Activated CD4-positive, alpha-beta T cell treated with anti-CD3 and anti-CD28 coated beads, Interleukin-10, Interleukin-2, amounts not matched to agents 100 ng/mL and 50 ng/mL, durations not matched to agents 16 hours and 8 hours (primary cell): ENCODE measurements at regions not wholly inside any gene's neighbourhood (a gene's known extent, or its start where the extent isn't known, plus 50 kb on each side); places are given as distances from the start of the nearest gene placed in this dataset.

Source experiments
- DNase-seq: peaks from one replicate; pipeline ENCODE4 v3.0.0-alpha.2; 2020

- DNase-seq: no peak
Measured at GRCh38 chr11:80167766-80168165, 726.9 kb upstream of the TENM4 start.

- DNase-seq: no peak
Measured at GRCh38 chr11:80165744-80166143, 724.9 kb upstream of the TENM4 start.

GRCh38 chr11:80163441-80163840 lies 722.6 kb upstream of the TENM4 start:
- DNase-seq: no peak

DNA sequence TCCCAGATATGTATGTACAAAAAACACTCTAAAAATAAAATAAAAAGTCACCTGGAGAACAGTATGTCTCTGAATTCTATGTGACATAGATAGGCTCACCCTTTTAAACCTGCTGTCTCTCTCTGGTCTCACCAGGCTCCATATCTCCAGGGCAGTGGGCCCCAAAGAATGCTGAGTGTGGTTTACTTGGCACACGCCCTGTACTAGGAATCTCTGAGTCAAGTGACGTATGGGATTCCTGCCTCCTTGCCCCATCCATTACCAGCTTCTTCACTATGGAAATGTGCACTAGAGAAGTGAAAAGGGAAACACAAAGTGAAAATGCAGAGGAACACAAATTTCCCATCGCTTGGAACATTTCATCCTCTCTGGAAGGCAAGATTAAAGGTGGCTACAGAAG lies 722.2 kb upstream of the TENM4 start:
- DNase-seq: no peak

DNA sequence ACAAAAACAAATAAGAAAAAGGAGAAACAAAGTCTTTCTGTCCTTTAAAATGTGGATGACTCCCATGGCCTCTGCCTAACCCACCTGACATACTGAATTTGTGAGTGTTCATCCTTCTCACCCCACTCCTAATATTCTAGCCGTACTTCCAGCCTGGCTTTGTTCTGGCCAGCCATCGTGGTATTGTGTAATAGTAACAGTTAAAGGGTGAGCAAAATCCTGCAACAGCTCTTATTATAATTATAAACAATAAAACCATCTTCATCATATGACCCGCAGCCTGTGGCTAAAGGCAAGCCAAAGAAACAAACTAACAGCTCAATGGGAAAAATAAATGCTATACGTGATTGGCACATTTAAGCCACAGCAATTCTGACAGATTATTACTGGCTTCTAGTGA lies 721.6 kb upstream of the TENM4 start:
- no peak for DNase-seq

GRCh38 chr11:80157447-80157846 lies 716.6 kb upstream of the TENM4 start:
- DNase-seq: no peak

GRCh38 chr11:80156062-80156461 lies 715.2 kb upstream of the TENM4 start:
- DNase-seq: no peak

DNA sequence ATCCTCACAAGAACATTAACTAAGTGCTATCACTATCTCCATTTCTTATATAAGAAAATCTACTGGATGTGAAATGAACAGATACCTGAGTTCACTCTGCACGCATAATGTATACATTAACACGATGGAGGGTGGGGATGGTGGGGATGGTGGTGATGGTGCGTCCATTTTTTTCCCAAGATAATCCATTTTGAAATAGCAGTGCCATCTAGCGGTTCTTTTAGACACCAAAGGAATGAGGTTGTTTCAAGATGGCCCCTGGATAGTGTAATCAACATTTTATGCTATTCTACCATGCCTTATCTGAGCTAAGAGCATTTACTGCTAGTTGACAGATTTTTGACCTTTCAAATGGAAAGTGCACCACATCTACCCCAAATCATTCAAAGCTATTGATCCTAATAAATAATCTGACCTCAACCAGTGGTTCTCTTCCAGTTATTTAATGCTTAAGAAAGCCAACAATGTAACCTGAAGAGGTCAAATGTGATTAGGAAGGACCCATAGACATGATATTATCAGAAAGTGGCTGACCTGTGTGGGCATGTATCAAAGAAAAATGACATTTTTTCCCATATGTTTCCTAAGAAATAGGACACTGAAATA lies 714.7 kb upstream of the TENM4 start:
- peak; percentile 12 for DNase-seq

DNA sequence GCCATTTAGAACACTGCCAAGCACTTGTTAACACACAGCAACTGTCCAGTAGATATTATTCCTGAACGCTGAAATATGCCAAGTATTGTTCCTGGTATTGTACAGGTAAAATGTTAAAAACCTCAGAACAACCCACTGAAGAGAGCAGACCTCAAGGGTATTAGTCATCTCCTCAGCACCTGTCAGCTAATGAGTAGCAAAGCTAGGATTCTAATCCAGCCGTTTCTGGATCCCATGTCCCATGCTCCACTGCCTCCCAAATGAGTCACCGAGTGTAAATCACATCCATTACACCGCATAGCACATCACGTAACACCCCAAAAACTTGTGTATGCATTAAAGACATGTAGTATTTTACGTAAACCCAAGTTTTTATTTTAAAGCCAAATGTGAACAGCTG lies 705.4 kb upstream of the TENM4 start:
- no peak for DNase-seq

DNA sequence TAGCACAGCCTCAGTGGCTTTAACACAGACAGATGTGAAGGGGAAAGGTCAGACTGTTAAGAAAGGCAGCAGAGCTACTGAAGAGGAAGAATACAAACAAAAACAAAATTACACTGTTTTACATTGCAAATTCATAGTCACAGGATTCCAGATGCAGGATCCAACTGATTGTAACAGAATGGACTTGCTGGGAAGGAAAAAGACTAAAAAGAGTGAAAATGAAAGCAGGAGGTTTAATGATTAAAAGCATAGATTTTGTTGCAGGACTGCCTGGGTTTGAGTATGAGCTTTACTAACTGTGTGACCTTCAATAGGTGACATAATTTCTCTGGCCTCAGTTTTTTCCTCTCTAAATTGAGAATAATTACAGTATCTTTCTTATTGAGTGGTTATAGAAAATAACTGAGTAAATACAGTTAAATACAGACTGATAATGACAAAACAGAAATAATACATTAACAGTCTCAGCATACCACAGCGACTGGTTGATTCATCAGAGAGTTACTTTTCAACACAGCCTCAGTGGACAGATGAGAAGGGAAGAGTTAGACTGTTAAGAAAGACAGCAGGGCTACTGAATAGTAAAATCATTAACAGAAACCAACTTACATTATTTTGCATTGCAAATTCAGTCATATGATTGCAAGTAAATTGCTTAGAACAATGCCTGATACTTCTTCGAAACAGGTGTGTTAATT lies 704.2 kb upstream of the TENM4 start:
- DNase-seq: no peak

DNA sequence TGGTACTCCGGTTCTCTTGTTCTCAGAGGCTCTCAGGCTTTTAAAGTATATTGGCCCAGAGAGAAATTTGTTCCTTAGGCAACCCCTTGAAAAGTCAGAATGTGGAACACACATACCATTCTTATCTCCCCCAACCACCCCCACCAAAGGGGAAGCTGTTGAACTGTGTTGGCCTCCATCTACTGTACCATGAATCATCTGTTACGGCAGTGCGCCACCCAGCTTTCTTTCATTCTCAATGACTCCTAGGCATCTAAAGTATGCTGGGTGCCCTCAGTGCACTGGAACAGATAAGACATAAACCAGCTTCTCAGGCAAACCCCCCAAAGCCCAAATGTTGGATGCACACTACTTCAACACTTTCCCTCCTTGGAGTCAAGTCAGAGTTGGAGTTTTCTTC lies 696.2 kb upstream of the TENM4 start:
- no peak for DNase-seq

GRCh38 chr11:80129396-80129795 lies 688.6 kb upstream of the TENM4 start:
- no peak for DNase-seq

DNA sequence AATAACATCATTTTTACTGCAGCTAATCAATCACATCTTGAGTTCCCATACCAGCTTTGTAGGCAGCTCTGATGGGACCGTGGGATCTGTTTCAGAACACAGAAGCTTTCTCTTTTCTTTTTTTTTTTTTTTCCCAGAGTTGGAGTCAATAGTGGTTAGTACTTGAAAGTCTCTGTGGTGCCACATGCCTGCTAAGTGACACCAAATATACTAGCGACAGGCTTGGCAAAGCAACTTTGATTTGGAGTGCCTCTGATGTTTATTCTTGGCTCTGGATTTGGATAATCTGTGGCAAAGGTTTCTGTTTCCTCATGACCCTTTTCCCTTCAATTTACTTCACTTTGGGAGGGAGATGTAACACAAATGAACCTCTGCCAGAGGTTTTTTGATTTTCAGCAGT lies 681.4 kb upstream of the TENM4 start:
- DNase-seq: no peak

- DNase-seq: no peak
Measured at GRCh38 chr11:80118073-80118472, 677.2 kb upstream of the TENM4 start.

DNA sequence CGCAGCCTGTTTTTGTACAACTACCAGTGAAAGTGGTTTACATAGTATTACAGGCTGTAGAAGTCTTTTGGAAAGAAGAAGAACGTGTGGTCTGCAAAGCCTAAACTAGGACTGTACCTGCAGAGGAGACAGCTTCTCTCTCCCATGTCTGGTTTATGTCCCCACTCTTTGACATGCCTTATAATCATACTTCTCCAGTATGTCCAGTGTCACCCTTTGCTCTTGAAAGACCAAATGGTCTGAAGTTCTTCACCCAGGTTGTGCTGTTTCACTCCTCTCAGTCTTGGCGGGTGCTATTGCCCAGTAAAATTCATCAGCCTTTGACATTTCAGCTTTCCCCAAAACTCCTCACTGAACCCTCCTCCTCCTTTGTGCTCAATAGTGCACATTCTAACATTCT lies 676.0 kb upstream of the TENM4 start:
- no peak for DNase-seq

DNA sequence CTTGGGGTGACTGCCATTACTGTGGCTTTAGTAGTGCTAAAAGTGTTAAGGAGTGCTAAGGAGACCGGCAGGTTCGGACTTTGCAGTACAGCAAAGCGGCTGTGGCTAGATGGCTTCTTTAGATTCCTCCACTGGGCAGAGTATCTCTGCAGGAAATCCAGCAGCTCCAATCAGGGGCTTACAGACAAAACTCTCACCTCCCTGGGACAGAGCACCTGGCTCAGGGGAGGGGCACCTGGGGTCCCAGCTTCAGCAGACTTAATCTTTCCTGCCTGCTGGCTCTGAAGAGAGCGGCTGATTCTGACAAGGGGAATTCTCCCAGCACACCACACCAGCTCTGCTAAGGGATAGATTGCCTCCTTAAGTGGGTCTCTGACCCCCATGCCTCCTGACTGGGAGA lies 668.8 kb upstream of the TENM4 start:
- no peak for DNase-seq

DNA sequence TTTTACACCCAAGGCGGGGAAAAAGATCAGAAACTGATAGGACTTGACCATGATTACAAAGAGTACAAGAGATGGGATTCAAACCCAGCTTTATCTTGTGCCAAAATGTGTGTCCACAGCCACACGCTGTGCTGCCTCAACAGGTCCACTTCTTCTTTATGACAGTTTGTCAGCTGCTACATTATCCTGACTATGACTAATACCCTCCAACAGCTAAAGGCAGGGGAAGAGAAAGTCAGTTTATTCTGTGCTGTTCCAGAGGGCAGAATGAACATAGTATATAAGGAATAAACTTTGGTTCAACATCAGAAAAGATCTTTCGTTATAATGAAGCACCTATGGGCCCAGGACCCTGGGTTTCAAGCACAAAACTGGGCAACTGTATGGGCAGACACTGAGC lies 668.2 kb upstream of the TENM4 start:
- DNase-seq: no peak

DNA sequence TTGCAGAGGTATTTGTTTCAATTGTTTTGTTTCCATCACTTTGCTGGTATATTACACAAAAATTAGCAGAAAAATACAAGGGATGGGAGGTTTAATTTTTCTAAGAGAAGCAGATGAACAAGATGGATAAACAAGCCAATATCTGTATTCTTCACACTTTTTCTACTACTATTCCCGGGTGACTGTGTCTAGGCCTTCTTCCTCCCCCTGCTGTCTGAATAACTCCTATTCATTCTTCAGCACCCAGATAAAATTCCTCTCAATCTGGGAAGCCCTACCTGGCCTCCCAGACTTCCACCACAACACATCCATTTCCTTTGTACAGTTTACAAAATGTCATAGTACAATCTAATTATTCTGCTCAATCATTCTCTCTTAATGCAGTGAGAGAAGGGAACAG lies 666.6 kb upstream of the TENM4 start:
- DNase-seq: no peak

DNA sequence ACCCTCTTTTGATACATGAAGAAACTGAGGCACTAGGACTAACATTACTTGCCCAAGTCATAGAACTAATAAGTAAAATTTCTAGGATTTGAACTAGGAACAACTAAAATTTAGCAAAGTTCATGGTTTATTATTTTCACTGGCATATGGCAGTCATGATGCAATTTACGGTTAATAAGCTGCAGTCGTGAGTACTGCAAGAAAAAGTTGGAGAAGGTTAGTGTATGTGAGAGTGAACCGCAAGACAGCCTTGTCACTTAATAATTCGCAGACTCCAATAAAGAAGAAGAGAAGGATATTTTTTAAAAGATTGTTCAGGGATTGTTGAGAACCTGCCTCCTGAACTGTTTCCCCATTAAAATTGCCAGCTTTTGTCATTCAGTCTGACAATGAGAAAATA lies 663.4 kb upstream of the TENM4 start:
- DNase-seq: no peak

DNA sequence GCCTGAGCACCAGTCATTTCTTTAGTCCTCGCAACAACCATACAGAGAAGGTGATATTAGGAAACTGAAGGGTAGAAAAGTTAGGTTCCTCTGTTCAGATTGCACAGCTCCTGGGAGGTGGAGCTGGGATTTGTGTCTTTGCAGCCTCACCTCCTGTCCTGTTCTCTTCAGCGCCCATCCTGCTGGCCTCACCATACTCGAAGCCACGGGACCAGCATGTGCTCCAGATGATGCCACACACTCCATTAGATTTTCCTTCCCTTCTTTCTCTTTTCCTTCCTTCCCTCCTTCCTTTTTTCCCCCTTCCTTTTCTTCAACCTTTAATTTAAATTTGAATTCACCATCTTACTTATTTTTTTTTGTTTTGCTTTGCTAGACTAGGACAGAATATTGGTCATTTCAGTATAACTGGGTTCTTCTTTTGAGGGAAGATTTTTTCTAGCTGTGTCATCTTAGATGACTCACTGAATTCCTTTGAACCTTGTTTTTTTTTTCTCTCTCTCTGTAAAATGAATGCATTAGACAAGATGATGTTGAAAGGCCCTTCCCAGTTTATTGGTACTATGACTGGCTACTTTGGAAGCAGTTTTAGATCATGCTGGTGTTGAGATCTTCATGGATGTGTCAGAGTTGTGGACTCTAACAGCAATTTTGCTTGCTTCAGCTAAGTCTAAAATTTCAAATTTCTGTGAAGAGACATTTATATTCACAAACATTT lies 662.5 kb upstream of the TENM4 start:
- no peak for DNase-seq

DNA sequence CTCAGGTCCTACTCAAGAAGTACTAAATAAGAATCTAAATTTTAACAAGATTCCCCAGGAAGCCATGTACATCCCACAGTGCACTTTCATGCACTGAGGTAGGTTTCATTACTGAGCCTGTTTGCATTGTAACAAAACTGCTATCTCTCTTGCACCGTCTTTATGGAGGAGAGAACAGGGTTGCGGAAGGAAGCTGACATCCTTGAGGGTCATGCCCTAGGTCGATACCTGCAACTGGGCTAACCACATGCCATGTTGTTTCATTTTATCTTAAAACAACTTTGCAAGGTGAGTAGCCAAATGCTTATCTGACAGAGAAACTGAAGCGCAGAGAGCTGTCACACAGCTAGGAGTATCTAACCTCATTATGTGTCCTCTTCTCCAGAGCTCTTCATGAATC lies 656.3 kb upstream of the TENM4 start:
- no peak for DNase-seq

DNA sequence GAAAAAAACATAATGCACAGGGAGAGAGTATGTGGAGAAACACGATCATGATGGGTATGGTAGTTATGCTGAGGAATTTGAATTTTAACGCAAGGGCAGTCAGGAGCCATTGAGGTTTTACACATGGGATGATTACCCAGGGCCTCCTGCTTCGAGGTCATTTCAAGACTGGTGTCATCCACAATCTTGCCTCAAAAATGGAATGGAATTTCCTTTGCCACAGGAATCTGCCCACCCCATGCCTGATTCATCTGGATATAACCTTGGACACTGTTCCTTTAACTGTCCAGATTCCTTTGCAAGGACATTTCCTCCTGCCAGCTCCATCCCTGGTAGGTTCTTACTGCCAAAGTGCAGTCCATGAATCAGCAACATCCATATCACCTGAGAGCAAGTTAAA lies 655.9 kb upstream of the TENM4 start:
- DNase-seq: no peak

DNA sequence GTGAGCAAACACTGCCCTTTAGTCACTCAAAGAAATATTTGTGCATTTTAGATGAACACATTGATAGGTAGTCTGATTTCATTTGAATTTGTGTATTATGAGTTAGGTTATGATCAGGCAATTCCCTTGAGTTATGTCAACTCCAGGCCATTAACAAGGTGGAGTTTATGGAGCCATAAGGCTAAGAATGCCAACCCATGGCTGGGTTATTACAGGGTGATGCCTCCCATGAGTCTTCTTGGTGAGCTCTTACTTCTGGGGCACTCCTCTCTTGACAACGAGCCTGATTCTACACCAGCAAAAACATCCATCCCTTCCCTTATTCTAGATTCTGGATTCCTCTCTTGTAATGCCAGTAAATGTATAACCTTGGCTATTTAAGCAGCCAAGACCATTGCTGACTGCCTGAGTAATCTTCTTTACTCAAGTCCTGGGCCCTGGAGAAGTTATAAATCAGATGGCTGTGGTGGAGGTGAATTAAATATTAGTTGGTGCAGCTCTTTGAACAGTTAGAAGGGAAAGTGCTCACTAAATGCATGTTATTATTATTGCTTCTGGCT lies 645.7 kb upstream of the TENM4 start:
- DNase-seq: no peak

GRCh38 chr11:80085563-80085962 lies 644.7 kb upstream of the TENM4 start:
- DNase-seq: no peak
